ENCODE measurements at regions not wholly inside any gene's neighbourhood (a gene's known extent, or its start where the extent isn't known, plus 50 kb on each side); places are given as distances from the start of the nearest gene placed in this dataset.

DNA sequence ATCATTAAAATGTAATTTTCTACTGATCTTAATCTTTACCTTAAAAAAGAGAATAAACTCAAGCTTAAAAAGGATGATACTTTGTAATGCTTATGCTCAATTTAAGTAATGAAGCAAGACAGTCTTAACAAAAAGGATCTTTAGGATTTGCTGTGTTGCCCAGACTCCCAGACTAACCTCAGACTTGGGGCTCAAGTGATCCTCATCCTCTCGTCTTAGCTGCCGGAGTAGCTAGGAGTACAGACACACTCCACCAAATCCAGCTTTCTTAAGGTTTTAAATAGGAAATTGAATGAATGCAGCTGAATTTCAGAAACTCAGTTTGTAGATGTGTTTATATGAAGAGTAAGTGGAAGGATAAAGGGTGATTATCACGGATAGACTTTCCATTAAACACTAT, 400.5 kb upstream of the DAB2 start:
- TF ChIP-seq, protein P1, sequence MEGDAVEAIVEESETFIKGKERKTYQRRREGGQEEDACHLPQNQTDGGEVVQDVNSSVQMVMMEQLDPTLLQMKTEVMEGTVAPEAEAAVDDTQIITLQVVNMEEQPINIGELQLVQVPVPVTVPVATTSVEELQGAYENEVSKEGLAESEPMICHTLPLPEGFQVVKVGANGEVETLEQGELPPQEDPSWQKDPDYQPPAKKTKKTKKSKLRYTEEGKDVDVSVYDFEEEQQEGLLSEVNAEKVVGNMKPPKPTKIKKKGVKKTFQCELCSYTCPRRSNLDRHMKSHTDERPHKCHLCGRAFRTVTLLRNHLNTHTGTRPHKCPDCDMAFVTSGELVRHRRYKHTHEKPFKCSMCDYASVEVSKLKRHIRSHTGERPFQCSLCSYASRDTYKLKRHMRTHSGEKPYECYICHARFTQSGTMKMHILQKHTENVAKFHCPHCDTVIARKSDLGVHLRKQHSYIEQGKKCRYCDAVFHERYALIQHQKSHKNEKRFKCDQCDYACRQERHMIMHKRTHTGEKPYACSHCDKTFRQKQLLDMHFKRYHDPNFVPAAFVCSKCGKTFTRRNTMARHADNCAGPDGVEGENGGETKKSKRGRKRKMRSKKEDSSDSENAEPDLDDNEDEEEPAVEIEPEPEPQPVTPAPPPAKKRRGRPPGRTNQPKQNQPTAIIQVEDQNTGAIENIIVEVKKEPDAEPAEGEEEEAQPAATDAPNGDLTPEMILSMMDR (conservative IDR thresholded peaks at IDR 0.05; ENCODE audit: low read depth, low read length): no peak
- TF ChIP-seq EZH2 (IDR thresholded peaks at IDR 0.05; ENCODE audit: low read length, unreplicated experiment): no peak
- TF ChIP-seq EZH2phosphoT487 (IDR thresholded peaks at IDR 0.05; ENCODE audit: borderline replicate concordance, low read length): no peak
